Gastroesophageal sphincter (tissue), 4 donors: ENCODE measurements at regions not wholly inside any gene's neighbourhood (a gene's known extent, or its start where the extent isn't known, plus 50 kb on each side); places are given as distances from the start of the nearest gene placed in this dataset.

Source experiments
- ATAC-seq: fragments of 150-250 bp; one replicate; pipeline ENCODE4 v1.9.1; 2016; ENCODE audit warnings: mild to moderate bottlenecking, moderate library complexity
- H3K27ac ChIP-seq, 4 donors: fragments of 200-600 bp; sonication (generic) in 3 of 4; 1 replicate in 3 of 4; 2 replicates in 1 of 4; pipeline ENCODE4 v1.5.1; 2016 to 2019
- H3K27me3 ChIP-seq: fragments of 200-600 bp; sonication (generic); one replicate; pipeline ENCODE4 v1.5.1; 2019
- H3K36me3 ChIP-seq, 2 donors: fragments of 200-600 bp; sonication (generic); one replicate each; pipeline ENCODE4 v1.5.1; 2019; ENCODE audit warnings: control low read depth in 1 of 2
- H3K4me1 ChIP-seq, 3 donors: fragments of 200-600 bp; sonication (generic); 1 replicate in 2 of 3; 2 replicates in 1 of 3; pipeline ENCODE4 v1.5.1; 2016 to 2019; ENCODE audit warnings: control low read depth in 2 of 3
- H3K4me3 ChIP-seq, 2 donors: fragments of 200-600 bp; sonication (generic); one replicate each; pipeline ENCODE4 v1.5.1; 2019; ENCODE audit warnings: mild to moderate bottlenecking in 1 of 2, moderate library complexity in 1 of 2
- H3K9me3 ChIP-seq, 3 donors: fragments of 200-600 bp; sonication (generic); one replicate each; pipeline ENCODE4 v1.5.1; 2017 to 2019; ENCODE audit warnings: control low read depth in 2 of 3
- CTCF ChIP-seq, 4 experiments: fragments of 200-600 bp in 2 of 4; fragments of 450-650 bp in 2 of 4; sonication (generic) in 1 of 4; IDR thresholded peaks; one replicate each; pipeline ENCODE4 v1.5.1; 2017 to 2019; ENCODE audit warnings: antibody characterized with exemption in 4 of 4, mild to moderate bottlenecking in 2 of 4, moderate library complexity in 2 of 4
- EP300 ChIP-seq: sonication (generic); formaldehyde crosslinking; IDR thresholded peaks from one replicate; pipeline ENCODE4 v1.6.1; 2017; ENCODE audit warnings: antibody characterized with exemption, mild to moderate bottlenecking
- POLR2A ChIP-seq, 2 donors: fragments of 450-650 bp; IDR thresholded peaks; one replicate each; pipeline ENCODE4 v1.6.1; 2017; ENCODE audit warnings: antibody characterized with exemption in 2 of 2, mild to moderate bottlenecking in 2 of 2, moderate library complexity in 1 of 2
- POLR2AphosphoS5 ChIP-seq: sonication (generic); formaldehyde crosslinking; IDR thresholded peaks from one replicate; pipeline ENCODE4 v1.6.1; 2017; ENCODE audit warnings: antibody characterized with exemption
- WGBS, 2 donors: methylation state at CpG; one replicate each; pipeline ENCODE4 v1.1.5; 2018; ENCODE audit warnings: low coverage in 1 of 2; 5-methylcytosine and 5-hydroxymethylcytosine counted together

GRCh38 chr4:178752954-178753525, 1310.8 kb upstream of the AGA start:
- Histone ChIP-seq H3K9me3 (no peaks in the 10 kb centered on the region), H3K4me3 (no peak overlapping the region), H3K27ac (no peak overlapping the region), H3K27me3 (no peaks in the 10 kb centered on the region), H3K4me1 (no peaks in the 10 kb centered on the region), H3K36me3 (no peaks in the 10 kb centered on the region)
- 17 to 27% methylated on average over 1 to 2 of the region's 2 CpGs for WGBS, 2 donors
- ATAC-seq = no peak
- no peak for TF ChIP-seq EP300
- no peak for TF ChIP-seq POLR2AphosphoS5
- TF ChIP-seq POLR2A (IDR thresholded peaks at IDR 0.05) = no peak
- TF ChIP-seq CTCF (IDR thresholded peaks at IDR 0.05) = no peak

- Histone ChIP-seq H3K4me1 (no peaks in the 10 kb centered on the region), H3K27me3 (no peaks in the 10 kb centered on the region), H3K27ac (no peak overlapping the region), H3K4me3 (no peak overlapping the region), H3K9me3 (no peaks in the 10 kb centered on the region), H3K36me3 (no peaks in the 10 kb centered on the region)
- ATAC-seq = no peak
- no peak for TF ChIP-seq CTCF (IDR thresholded peaks at IDR 0.05)
- no peak for TF ChIP-seq EP300
- TF ChIP-seq POLR2AphosphoS5 = no peak
- no peak for TF ChIP-seq POLR2A (IDR thresholded peaks at IDR 0.05)
- WGBS, 2 donors = 61 to 69% methylated on average over 4 to 8 of the region's 8 CpGs
Observed at GRCh38 chr4:178778496-178778895, 1336.3 kb upstream of the AGA start.

- no peaks in the 10 kb centered on the region for H3K4me1 ChIP-seq
- H3K9me3 ChIP-seq = no peaks in the 10 kb centered on the region
- WGBS, 2 donors = 6 to 38% methylated on average over 1 of the region's 1 CpG
- no peaks in the 10 kb centered on the region for H3K27me3 ChIP-seq
- no peak overlapping the region for H3K4me3 ChIP-seq
- ATAC-seq = no peak
- H3K27ac ChIP-seq = no peak overlapping the region
- TF ChIP-seq POLR2A (IDR thresholded peaks at IDR 0.05) = no peak
- TF ChIP-seq POLR2AphosphoS5 = no peak
- no peak for TF ChIP-seq CTCF (IDR thresholded peaks at IDR 0.05)
- no peak for TF ChIP-seq EP300
- no peaks in the 10 kb centered on the region for H3K36me3 ChIP-seq
Observed at GRCh38 chr4:178781779-178782178, 1339.5 kb upstream of the AGA start.

- 43 to 50% methylated on average over 3 of the region's 3 CpGs for WGBS, 2 donors
- no peaks in the 10 kb centered on the region for H3K9me3 ChIP-seq
- ATAC-seq = no peak
- no peaks in the 10 kb centered on the region for H3K4me1 ChIP-seq
- no peaks in the 10 kb centered on the region for H3K27me3 ChIP-seq
- TF ChIP-seq CTCF (IDR thresholded peaks at IDR 0.05) (no peak), EP300 (no peak), POLR2AphosphoS5 (no peak), POLR2A (IDR thresholded peaks at IDR 0.05) (no peak)
- H3K36me3 ChIP-seq = no peaks in the 10 kb centered on the region
- no peak overlapping the region for H3K27ac ChIP-seq
- no peak overlapping the region for H3K4me3 ChIP-seq
Observed at GRCh38 chr4:178784491-178784890, 1342.3 kb upstream of the AGA start.

- Histone ChIP-seq H3K27ac (no peak overlapping the region), H3K36me3 (no peaks in the 10 kb centered on the region), H3K4me1 (no peaks in the 10 kb centered on the region), H3K4me3 (no peak overlapping the region), H3K9me3 (no peaks in the 10 kb centered on the region), H3K27me3 (no peaks in the 10 kb centered on the region)
- ATAC-seq = no peak
- WGBS, 2 donors = 56 to 78% methylated on average over 3 of the region's 3 CpGs
- TF ChIP-seq POLR2A (IDR thresholded peaks at IDR 0.05) (no peak), CTCF (IDR thresholded peaks at IDR 0.05) (no peak), EP300 (no peak), POLR2AphosphoS5 (no peak)
Observed at GRCh38 chr4:178789279-178789678, 1347.0 kb upstream of the AGA start.
